Parathyroid adenoma (tissue), 2 donors: ENCODE measurements at regions not wholly inside any gene's neighbourhood (a gene's known extent, or its start where the extent isn't known, plus 50 kb on each side); places are given as distances from the start of the nearest gene placed in this dataset.

Source experiments
- H2AFZ ChIP-seq: fragments of 300-600 bp; sonication (generic); one replicate; pipeline ENCODE4 v1.7.0; 2017; ENCODE audit warnings: antibody characterized with exemption, mild to moderate bottlenecking
- H3K27ac ChIP-seq: fragments of 300-600 bp; sonication (generic); one replicate; pipeline ENCODE4 v1.7.0; 2017
- H3K27me3 ChIP-seq: fragments of 300-600 bp; sonication (generic); one replicate; pipeline ENCODE4 v1.7.0; 2017; ENCODE audit warnings: low read length; ENCODE audit not compliant: control insufficient read depth, insufficient read depth
- H3K36me3 ChIP-seq: fragments of 300-600 bp; sonication (generic); one replicate; pipeline ENCODE4 v1.7.0; 2017; ENCODE audit warnings: low read length; ENCODE audit not compliant: control insufficient read depth, insufficient read depth
- H3K4me1 ChIP-seq: fragments of 300-600 bp; sonication (generic); one replicate; pipeline ENCODE4 v1.7.0; 2017; ENCODE audit warnings: control low read depth
- H3K4me2 ChIP-seq: fragments of 300-600 bp; sonication (generic); one replicate; pipeline ENCODE4 v1.7.0; 2017; ENCODE audit warnings: low read length
- H3K4me3 ChIP-seq: fragments of 300-600 bp; sonication (generic); one replicate; pipeline ENCODE4 v1.7.0; 2017; ENCODE audit warnings: low read depth, low read length
- H3K79me2 ChIP-seq: fragments of 300-600 bp; sonication (generic); one replicate; pipeline ENCODE4 v1.7.0; 2017; ENCODE audit warnings: control low read depth
- H3K9ac ChIP-seq: fragments of 300-600 bp; sonication (generic); one replicate; pipeline ENCODE4 v1.7.0; 2017; ENCODE audit warnings: mild to moderate bottlenecking
- H3K9me3 ChIP-seq: fragments of 300-600 bp; sonication (generic); one replicate; pipeline ENCODE4 v1.7.0; 2017; ENCODE audit warnings: low read length; ENCODE audit not compliant: control insufficient read depth
- TF ChIP-seq, protein P1 (sequence below): fragments of 300-600 bp; sonication (generic); IDR thresholded peaks from one replicate; pipeline ENCODE4 v1.7.0; 2017; ENCODE audit warnings: antibody characterized with exemption, mild to moderate bottlenecking
- donor health status: primary hyperparathyroidism.

GRCh38 chr4:112005027-112005426 is 140.2 kb upstream of the FAM241A start:
- Histone ChIP-seq H3K4me3 (no peak overlapping the region), H3K9ac (no peak overlapping the region), H2AFZ (no peak overlapping the region), H3K27me3 (no peaks in the 10 kb centered on the region), H3K4me1 (no peaks in the 10 kb centered on the region), H3K9me3 (no peaks in the 10 kb centered on the region), H3K36me3 (no peaks in the 10 kb centered on the region), H3K79me2 (no peaks in the 10 kb centered on the region), H3K4me2 (no peak overlapping the region), H3K27ac (no peak overlapping the region)
- TF ChIP-seq, protein P1, sequence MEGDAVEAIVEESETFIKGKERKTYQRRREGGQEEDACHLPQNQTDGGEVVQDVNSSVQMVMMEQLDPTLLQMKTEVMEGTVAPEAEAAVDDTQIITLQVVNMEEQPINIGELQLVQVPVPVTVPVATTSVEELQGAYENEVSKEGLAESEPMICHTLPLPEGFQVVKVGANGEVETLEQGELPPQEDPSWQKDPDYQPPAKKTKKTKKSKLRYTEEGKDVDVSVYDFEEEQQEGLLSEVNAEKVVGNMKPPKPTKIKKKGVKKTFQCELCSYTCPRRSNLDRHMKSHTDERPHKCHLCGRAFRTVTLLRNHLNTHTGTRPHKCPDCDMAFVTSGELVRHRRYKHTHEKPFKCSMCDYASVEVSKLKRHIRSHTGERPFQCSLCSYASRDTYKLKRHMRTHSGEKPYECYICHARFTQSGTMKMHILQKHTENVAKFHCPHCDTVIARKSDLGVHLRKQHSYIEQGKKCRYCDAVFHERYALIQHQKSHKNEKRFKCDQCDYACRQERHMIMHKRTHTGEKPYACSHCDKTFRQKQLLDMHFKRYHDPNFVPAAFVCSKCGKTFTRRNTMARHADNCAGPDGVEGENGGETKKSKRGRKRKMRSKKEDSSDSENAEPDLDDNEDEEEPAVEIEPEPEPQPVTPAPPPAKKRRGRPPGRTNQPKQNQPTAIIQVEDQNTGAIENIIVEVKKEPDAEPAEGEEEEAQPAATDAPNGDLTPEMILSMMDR = no peak

DNA sequence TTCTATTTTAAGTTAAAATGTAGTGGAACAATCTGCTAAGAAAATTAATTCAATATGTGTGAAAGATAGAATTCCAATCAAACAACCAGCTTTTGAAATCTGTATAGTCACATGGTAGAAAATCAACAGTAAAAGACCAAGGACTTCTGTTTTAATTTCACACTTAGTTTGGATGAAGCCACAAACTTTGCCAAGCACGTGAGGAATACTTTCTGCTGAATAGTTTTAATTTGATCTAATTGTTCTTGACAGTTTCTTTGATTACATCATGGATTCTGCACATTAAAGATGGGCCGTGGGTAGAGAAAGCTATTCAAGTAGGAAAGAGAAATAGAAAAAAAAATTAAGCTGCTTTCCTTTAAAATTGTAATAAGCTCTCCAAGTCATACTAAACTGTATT is 137.9 kb upstream of the FAM241A start:
- Histone ChIP-seq H3K27me3 (no peaks in the 10 kb centered on the region), H3K9me3 (no peaks in the 10 kb centered on the region), H3K4me3 (no peak overlapping the region), H3K9ac (no peak overlapping the region), H3K27ac (no peak overlapping the region), H3K79me2 (no peaks in the 10 kb centered on the region), H3K4me2 (no peak overlapping the region), H2AFZ (no peak overlapping the region), H3K4me1 (no peaks in the 10 kb centered on the region), H3K36me3 (no peaks in the 10 kb centered on the region)
- TF ChIP-seq, protein P1 = no peak

GRCh38 chr4:112015960-112016359 is 129.3 kb upstream of the FAM241A start:
- H3K27ac ChIP-seq = no peak overlapping the region
- H3K4me2 ChIP-seq = no peak overlapping the region
- no peaks in the 10 kb centered on the region for H3K36me3 ChIP-seq
- no peaks in the 10 kb centered on the region for H3K4me1 ChIP-seq
- no peaks in the 10 kb centered on the region for H3K79me2 ChIP-seq
- H3K9me3 ChIP-seq = no peaks in the 10 kb centered on the region
- H2AFZ ChIP-seq = no peak overlapping the region
- no peak overlapping the region for H3K4me3 ChIP-seq
- no peak overlapping the region for H3K9ac ChIP-seq
- H3K27me3 ChIP-seq = no peaks in the 10 kb centered on the region
- TF ChIP-seq, protein P1 = no peak

- H3K27me3 ChIP-seq = no peaks in the 10 kb centered on the region
- TF ChIP-seq, protein P1 = no peak
- no peak overlapping the region for H2AFZ ChIP-seq
- H3K27ac ChIP-seq = no peak overlapping the region
- H3K4me3 ChIP-seq = no peak overlapping the region
- no peaks in the 10 kb centered on the region for H3K79me2 ChIP-seq
- H3K4me2 ChIP-seq = no peak overlapping the region
- no peak overlapping the region for H3K9ac ChIP-seq
- H3K36me3 ChIP-seq = no peaks in the 10 kb centered on the region
- H3K9me3 ChIP-seq = no peaks in the 10 kb centered on the region
- H3K4me1 ChIP-seq = no peaks in the 10 kb centered on the region
These were observed 121.8 kb upstream of the FAM241A start for GRCh38 chr4:112023402-112023950.

- Histone ChIP-seq H2AFZ (no peak overlapping the region), H3K79me2 (no peaks in the 10 kb centered on the region), H3K4me3 (no peak overlapping the region), H3K9me3 (no peaks in the 10 kb centered on the region), H3K9ac (no peak overlapping the region), H3K4me2 (no peak overlapping the region), H3K36me3 (no peaks in the 10 kb centered on the region), H3K27ac (no peak overlapping the region), H3K4me1 (no peaks in the 10 kb centered on the region), H3K27me3 (no peaks in the 10 kb centered on the region)
- TF ChIP-seq, protein P1 = no peak
These were observed 119.2 kb upstream of the FAM241A start for GRCh38 chr4:112026058-112026457.
